Non-pigmented ciliary epithelial cell (primary cell): ENCODE measurements at regions not wholly inside any gene's neighbourhood (a gene's known extent, or its start where the extent isn't known, plus 50 kb on each side); places are given as distances from the start of the nearest gene placed in this dataset.

Experiments
- DNase-seq: peaks from one replicate; pipeline ENCODE4 v3.0.0-alpha.2; 2010; ENCODE audit warnings: low read depth

DNA sequence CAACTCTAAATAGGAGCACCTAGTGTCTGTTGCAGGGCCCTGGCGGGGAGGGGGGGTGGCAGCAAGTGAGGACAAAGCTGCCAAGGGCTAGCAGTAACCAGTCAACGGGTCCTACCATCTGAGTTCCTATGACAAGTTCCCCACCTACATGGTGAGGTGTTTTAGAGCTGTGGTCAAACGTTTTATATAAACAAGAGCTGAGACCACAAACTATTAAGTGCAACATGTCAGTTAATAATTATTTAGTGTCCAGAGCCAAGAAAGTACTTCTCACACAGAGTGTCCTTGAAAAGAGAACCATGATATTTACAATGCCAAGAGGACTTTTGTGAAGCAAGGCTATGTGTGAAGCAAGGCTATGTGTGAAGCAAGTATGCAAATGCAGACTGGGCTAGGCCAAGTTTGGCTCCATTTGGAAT is 434.7 kb downstream of the TNS3 start:
- DNase-seq, result no peak

DNA sequence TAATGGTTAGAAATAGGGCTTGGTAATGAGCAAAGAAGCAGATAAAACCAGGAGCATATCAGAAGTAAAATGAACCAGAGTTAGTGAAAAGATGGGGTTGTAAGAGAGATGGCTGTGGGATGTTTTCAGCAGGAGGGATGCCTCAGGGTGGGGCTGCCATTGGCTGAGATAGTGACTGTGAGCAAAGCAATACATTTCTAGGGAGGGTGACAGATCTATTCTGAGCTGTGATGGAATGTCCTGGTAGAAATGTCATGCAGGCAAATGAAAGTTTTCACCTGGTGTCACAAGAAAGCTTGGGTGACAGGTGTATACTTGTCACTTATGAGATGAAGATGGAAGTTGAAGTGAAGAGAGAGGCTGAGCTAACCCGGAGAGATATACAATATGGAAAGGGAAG is 435.9 kb downstream of the TNS3 start:
- DNase-seq, result no peak

DNA sequence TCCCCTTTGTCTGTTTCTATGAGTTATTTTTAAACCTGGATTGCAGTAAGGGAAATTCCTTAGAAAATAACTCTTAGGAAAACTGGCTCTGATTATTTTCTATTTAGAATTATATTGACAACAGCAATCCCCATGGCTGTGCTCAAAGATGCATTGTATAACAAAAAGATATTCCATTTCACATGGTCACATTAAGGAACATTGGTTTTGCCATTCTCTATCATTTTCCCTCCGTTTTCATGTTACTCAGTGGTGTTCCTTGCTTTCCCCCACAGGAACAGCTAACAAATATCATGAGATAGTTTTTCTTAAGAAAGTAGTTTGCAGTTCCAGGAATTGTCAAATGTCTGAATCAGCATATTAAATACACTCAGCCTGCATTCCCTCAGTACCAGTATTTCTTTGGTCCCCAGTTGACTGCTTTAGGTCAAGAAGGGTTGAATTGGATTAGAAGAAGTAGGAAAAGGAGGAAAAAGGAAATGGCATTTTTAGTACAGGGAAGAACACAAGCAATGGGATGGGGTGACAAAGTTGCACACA is 436.7 kb downstream of the TNS3 start:
- DNase-seq, result no peak

DNA sequence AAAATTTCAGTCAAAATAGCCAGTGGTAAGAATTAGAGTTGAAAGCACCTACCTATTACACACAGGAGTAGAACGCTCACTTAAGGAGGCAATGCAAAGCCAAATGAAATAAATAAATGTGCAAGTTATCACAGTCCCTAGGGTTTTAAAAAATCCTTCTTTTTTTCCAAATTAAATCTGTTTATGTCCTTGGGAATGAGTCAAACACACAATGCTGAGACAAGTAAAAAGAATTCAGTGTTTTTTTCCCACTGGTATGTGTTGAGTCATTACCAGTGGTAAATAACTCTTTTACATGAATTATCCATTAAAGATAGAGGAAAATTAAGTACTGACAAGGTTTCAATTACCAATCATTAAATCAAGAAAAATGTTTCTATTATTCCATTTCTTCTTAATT is 438.6 kb downstream of the TNS3 start:
- no peak for DNase-seq

DNA sequence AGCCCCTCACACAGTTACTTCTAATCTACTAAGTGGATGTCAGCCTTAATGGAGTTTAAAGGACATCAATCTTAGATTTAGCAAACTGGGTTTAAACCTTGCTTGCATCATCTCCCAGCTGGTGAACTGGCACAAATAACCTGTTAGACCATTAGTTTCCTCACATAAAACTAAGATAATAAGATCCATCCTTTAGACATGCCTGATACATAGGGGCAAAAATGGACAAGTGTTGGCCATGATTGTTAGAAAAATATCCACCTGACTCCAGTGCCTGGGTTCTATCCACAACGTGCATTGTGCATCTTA is 439.1 kb downstream of the TNS3 start:
- no peak for DNase-seq

DNA sequence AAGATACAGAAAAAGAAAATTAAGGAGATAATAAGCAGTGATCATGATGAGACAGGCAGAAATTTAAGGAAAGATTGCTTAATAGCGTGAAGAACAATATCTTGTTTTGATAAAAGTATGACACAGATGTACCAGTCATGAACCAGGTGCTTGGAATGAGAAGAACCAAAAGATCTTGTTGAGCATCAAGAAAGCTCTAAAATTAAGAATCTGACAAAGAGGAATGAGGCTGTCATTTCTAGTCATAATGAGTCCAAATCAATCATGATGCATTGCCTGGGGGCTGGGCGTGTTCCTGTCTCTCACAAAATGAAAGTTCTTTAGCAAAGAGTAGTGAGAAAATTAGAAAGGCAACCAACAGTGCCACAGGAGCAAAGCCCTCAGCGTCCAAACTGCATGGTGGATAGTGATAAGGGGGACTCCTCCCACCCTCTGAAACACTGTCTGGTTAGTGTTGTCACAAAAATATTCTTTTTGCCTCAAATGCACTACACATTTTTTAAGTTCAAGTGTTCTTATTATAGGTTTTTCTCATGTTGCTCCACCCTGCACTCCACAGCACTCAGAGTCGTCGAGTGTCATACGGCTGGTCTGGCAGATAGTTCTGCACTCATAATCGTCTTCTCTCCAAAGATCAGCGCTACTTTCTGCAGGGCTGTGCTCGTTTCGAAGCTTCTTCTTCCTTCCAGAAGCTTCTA is 439.6 kb downstream of the TNS3 start:
- no peak for DNase-seq

DNA sequence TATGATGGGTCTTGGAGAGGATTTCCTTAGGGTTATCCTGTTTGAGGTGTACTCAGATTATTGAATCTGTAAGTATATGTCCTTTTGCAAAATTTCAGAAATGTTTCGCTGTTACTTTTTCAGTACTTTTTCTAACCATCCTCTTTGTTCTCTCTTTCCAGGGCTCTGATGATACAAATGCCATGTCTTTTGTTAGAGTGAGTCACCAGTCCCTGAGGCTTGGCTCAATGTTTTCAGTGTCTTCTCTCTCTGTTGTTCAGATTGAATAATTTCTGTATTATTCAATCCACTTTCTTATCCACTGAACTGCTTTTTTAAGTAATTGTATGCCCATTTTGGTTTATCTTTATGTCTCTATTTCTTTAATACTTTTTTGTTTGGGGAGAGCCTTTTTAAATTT is 449.4 kb downstream of the TNS3 start:
- DNase-seq, result no peak

DNA sequence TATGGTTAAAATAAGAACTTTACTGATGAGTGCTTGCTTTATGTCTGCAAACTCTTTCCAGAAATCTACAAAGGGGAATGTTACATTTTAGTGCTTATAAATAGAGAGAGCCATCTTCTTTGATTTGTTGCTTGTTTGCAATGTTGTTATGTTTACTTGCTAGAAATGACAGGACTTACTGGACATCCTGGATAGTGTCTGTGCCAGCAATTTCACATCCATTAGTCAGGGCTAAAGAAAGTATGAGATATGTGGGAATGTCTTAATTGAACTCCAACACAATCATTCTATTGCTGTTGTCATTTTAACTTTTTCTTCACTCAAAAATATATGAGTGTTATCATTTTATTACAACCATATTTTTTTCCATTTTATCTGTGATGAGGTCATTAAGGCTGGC is 453.2 kb downstream of the TNS3 start:
- no peak for DNase-seq

DNA sequence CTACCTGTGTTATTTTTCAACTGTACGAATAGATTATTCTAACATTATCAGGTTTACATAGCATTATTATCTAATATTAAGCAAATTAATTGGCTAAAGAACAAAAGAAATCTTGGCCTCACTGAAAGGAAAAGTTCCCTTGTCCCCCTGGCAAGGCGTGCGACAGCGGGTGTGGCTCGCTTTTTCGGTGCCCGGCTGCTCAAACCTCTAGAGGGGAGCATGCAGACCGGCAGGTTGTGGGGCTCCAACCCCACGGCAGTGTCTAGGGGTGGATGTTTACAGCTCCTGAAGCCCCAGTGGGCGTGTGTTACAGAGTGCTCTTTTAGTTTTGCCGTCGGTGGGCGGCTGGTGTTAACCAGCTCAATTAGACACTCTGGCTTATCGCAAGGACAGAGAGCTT is 456.4 kb downstream of the TNS3 start:
- no peak for DNase-seq

DNA sequence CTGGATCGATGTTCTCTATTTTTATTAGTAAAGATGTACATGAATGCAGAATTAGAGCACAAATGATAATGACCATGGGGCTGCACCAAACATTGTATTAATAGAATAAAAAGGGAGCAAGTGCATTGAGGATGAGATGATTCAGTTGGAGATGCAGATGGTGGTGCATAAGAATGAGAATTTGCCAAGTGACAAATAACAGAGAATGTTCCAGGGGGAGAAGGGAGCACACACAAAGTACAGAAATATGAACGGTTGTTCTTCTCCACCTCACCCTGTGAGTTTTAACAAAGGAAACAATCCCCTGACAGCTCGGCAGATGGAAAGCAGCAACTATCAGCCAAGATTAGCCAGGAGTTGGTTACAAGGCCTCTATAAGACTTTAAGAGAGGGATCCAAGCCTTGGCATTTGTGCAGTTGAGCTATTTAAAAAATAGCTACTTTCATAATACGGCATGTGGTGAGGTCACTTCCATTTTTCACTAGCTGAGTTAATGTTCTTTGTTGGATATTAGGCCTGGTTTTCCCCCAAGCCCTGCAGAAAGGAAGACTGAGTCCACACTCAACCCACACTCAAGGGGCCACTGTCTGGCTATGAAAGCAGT is 462.5 kb downstream of the TNS3 start:
- no peak for DNase-seq

DNA sequence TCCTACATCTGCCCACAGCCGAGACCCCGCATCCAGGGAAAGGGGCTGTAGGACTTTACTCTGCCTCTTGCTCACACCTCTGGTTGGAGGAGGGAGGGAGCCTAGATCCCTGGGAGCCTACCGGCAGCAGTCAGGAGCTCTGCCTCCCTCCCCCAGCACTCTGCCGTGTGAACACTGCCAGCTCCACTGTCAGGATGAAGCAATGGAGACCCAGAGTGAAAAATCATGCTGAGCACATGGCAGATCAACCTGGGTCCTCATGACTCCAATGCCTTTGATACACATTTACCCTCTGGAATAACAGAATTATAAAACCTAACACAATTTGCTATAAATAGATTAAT is 477.7 kb downstream of the TNS3 start:
- no peak for DNase-seq

DNA sequence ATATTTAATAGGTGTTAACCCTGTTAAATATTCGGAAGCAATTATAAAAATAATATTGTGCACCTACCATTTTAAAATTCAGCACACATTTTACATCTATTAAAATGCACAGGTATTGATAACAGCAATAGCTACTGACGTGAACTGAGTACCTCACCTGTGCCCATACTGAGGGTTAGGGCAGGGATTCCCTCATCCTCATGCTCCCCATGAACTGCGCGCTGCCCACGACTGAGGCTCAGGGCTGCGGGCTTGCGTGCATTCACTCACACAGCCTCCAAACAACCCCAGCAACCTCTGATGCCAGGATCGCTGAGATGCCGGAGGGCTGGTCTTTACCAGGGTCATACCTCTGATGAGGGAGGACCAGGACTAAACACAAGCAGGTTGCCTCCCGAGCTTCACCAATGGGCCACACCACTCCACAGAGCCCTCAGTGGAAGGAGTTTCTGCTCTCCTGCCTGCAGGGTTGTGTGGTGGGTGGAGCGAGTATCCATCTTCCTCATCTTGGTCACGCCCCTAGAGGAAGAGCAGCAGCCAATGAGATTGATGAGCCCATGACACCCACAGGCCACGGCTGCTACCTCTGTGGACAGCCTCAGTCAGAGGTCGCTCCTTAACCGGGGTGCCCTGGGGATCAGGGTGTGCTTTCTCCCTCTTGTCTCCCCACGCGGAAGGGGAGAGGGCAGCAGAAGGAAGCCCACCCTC is 478.3 kb downstream of the TNS3 start:
- no peak for DNase-seq

DNA sequence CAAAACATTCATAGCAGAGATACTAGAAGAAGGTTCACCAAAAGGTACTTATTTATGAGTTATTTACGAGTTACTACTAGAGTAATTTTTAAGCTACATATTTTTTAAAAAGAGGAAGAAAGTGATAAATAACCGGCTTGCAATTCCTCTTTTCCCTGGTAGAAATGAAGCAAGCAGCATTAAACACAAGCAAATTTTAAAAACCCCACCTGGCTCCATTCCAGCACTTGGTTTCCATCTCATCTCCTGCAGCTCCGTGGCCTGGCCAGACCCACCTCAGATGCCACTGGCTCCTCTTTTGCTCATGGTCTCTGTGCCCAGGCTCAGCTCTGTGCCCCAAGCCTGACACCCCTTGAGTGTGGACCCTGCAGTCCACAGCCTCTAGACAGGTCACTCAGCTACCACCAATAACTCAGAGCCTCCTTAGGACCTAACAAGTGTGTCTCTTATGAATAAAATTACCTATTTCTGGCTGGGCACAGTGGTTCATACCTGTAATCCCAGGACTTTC is 479.5 kb downstream of the TNS3 start:
- no peak for DNase-seq

DNA sequence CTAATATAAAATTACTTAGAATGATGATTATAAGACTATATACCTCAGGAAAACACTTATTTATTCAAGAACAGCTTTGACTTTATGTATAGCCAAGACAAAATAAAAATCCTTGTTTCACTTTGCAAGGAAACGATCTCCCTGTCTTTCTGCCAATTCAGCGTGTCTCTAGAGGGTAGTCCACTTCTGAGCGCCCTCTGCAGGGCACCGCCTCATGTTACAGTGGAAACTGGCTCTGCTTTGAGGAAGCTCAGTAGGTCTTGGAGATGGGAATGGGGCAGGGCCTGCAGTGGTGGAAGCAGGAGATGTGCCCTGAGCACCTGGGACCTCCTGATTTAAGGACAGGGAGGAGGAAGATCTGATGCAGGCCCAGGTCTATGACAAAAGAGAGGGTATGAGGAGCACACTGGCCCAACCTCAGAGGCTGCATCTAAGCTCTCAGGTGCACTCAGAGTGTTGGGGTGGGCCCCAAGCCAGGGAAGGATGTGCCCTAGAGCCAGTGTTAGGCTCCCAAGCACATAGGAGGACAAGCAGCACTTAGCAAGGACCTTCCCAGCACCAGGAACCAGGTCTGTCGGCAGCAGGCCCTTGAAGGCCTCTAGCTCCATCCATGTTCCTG is 481.0 kb downstream of the TNS3 start:
- DNase-seq, result no peak

DNA sequence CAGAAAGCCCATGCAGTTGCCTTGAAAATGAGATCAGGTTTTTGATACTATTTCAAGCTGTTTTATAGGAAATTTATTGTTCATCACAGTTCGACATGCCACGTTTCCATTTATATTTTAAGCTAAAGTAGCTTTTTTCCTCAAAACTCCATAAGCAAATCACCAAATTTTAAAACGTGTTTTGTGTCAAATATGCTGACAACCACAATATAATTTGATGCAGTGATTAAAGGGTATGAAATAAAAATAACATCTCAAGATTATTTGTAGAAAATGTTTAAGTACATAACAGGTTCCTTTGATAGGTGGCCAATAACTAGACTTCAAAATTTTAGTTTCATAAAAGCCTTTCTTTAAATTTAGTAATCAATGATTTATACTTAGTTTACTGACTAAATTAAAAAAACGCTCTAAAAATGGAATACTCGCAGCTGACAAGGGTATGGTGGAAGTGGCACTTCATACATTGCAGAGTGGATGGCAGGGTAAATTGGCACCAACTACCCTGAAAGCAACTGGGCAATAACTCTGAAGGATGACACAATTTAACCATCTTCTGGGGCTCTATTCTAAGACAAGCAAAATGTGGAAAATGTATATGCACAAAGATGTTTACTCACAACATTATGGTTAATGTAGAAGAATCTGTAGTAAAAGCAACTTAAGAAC is 481.6 kb downstream of the TNS3 start:
- no peak for DNase-seq

DNA sequence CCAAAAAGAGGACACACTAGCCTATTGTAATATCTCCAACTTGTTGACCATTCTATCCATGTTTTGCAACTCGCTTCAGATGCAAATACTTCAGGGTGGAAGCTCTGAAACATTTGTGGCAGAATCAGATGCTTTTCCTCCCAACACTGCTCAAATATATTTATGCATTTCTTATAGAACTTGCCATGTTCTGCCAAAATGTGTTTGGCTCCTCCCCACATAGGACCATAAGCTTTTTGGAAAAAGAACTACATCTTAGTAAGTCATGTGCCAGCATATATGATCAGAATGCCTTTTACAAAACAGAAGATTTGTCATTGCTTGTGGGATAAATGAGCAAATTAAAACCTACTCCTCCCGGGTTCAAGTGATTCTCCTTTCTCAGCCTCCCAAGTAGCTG is 484.5 kb downstream of the TNS3 start:
- DNase-seq, result no peak

DNA sequence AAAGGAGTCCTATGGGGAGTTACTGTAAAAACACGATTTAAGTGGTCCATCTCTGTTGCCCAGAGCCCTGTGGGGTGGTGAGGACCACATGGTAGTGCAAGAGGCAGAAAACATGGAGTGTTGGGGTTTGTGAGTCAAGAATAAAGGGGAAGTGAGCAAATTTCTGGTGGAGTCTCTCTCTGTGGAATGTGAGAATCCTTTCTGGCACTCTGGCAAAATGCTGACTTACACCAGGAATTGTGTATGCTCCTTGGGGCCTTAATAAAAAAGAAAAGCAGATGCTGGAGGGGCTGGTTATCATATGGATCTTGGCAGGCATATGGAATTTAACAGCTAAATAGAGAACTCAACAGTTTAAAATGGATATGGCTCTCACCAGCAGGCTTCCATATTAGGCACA is 486.0 kb downstream of the TNS3 start:
- DNase-seq, result no peak

DNA sequence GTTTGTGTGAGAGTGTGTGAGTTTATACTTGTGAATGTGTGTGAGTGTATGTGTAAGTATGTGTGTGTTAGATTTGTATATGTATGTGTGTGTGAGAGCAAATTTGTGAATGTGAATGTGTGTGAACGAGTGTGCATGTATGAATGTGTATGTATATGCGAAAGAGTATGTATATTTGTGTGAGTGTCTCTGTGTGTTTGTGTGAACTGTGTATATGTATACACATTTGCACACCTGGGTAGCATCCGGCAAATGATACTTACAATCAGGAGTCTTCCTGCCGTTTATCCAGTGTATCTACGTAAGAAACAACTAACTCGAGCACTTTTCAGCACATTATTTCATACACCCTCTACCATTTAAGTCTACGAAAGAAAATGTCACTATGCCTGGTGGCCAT is 487.4 kb downstream of the TNS3 start:
- DNase-seq, result no peak

DNA sequence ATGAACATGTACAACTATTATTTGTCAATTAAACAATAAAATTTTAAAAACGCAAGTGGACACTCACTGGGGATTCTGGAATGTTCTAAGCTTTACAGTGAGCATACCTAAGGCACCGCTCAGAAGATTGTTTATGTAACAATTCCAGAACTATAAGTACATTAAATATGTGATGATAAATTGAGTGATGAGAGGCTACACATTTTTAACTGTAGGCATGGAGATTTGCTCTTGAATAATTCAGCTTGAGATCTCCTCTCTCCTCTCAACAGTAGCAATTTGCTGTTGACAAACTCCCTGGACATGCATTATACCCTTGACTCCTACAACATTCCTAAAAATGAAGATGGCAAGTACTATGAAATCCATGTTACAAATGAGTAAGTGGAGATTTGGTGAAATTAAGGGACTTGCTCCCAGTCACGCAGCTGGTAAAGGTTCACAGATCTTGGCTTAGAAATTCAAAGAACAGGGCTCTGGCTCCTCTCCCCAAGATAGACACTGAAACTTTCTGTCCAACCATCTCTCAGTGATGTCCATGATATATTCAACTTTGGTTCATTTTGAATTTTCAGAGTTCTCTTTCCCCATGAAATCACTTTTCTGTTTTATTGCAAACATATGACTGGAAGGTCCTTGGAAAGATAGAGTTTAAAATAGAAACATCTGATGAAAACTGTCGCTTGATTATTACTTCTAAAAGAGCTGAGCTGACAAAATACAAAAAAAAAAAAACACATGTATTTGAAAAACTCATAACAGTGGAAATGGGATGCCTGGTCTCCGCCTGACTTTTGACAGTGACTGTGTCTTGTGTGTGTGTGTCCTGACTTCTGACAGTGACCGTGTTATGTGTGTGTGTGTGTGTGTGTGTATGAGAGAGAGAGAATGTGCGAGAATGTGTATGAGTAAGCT is 488.3 kb downstream of the TNS3 start:
- DNase-seq, result no peak

DNA sequence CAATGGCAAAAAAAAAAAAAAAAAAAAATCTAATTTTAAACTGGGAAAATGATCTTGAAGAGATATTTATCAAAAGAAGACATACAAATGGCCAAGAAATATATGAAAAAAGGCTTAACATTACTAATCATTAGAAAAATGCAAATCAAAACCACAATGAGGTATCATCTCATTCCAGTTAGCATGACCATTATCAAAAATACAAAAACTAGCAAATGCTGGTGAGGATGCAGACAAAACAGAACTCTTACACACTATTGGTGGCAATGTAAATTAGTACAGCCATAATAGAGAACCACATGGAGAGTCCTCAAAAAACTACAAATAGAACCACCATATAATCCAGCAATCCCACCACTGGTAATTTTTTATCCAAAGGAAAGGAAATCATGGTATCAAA is 489.6 kb downstream of the TNS3 start:
- DNase-seq, result no peak

DNA sequence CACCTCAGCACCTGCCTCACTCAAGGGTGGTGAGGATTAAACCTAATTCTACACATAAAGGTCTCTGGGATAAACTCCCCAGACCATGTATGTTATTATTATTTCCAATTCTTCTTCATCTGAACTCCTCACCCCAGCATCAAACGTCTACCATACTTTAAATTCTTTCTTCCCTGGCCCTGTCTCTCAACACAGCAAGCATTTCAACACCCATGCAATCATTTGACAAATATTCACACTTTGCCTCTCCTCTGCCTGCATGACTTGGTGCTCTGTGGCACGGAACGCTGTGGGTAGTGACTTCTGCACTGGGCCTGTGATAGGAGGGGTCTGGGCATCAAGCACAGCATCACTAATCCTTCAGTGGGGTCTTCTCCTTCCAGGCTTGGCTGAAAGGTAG is 490.8 kb downstream of the TNS3 start:
- peak; percentile 28 for DNase-seq
